NT2/D1 (cell line): ENCODE measurements at regions not wholly inside any gene's neighbourhood (a gene's known extent, or its start where the extent isn't known, plus 50 kb on each side); places are given as distances from the start of the nearest gene placed in this dataset.

Experiments
- YY1 ChIP-seq: IDR thresholded peaks from 2 replicates; pipeline ENCODE4 v1.6.1; 2011; ENCODE audit not compliant: insufficient read length, insufficient read depth
- ZNF274 ChIP-seq: IDR thresholded peaks from 2 replicates; pipeline ENCODE4 v1.6.1; 2011; ENCODE audit warnings: mild to moderate bottlenecking, low read depth, low read length

DNA sequence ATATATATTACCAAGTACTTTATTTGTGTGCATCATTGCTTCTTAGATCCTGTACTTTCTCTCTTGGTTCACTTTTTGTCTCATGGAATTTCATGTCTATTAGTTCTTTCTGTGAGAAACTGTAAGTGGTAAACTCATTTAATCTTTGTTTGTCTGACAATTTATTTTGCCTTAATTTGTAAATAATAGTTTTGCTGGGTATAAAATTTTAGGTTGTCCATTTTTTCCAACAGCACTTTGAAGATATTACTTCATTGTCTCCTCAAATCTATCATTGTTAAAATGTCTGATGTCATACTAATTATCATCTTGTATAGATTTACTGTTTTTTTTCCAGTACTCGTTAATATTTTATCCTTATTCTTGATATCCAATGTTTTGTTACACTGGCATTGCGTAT, 205.2 kb upstream of the CDYL start:
- TF ChIP-seq YY1 (no peak), ZNF274 (no peak)
